BE2C (cell line): ENCODE measurements at regions not wholly inside any gene's neighbourhood (a gene's known extent, or its start where the extent isn't known, plus 50 kb on each side); places are given as distances from the start of the nearest gene placed in this dataset.

Source experiments
- DNase-seq: peaks from one replicate; pipeline ENCODE4 v3.0.0-alpha.2; 2020
- H3K27me3 ChIP-seq: fragments of 250-450 bp; sonication (Bioruptor Pico); 2 replicates; pipeline ENCODE4 v1.5.1; 2020; ENCODE audit warnings: mild to moderate bottlenecking
- H3K36me3 ChIP-seq: fragments of 250-450 bp; sonication (Bioruptor Pico); 2 replicates; pipeline ENCODE4 v1.5.1; 2020; ENCODE audit warnings: mild to moderate bottlenecking
- H3K4me1 ChIP-seq: fragments of 250-450 bp; sonication (Bioruptor Pico); 2 replicates; pipeline ENCODE4 v1.5.1; 2020
- H3K4me3 ChIP-seq: 2 replicates; pipeline ENCODE4 v1.5.1; 2011; ENCODE audit warnings: low read depth, low read length
- H3K9me3 ChIP-seq: fragments of 250-450 bp; sonication (Bioruptor Pico); 2 replicates; pipeline ENCODE4 v1.5.1; 2020
- CTCF ChIP-seq: IDR thresholded peaks from 2 replicates; pipeline ENCODE4 v1.5.1; 2012; ENCODE audit warnings: mild to moderate bottlenecking, low read depth, low read length

- no peak for DNase-seq
- no peaks in the 10 kb centered on the region for H3K9me3 ChIP-seq
- H3K27me3 ChIP-seq, result no peaks in the 10 kb centered on the region; the same call in 1 of the 2 replicates
These were observed 109.0 kb upstream of the HTR2A start for GRCh38 chr13:47005756-47006414.

GRCh38 chr13:47004540-47004939 lies 107.7 kb upstream of the HTR2A start:
- H3K27me3 ChIP-seq, result peaks cover 2% of the 10 kb centered on the region; the same call in 1 of the 2 replicates
- no peak for TF ChIP-seq CTCF
- no peaks in the 10 kb centered on the region for H3K36me3 ChIP-seq
- H3K4me3 ChIP-seq, result no peak overlapping the region
- H3K9me3 ChIP-seq, result no peaks in the 10 kb centered on the region
- no peak for DNase-seq
- H3K4me1 ChIP-seq, result no peaks in the 10 kb centered on the region

More at GRCh38 chr13:47005756-47006414, 109.0 kb upstream of the HTR2A start:
- Histone ChIP-seq H3K36me3 (no peaks in the 10 kb centered on the region), H3K4me3 (no peak overlapping the region), H3K4me1 (no peaks in the 10 kb centered on the region)
- TF ChIP-seq CTCF, result no peak

GRCh38 chr13:47004027-47004426 lies 107.2 kb upstream of the HTR2A start:
- peak; percentile 37 for TF ChIP-seq CTCF
- no peaks in the 10 kb centered on the region for H3K9me3 ChIP-seq
- H3K4me3 ChIP-seq, result no peak overlapping the region
- DNase-seq, result no peak
- peaks cover 7% of the 10 kb centered on the region; the same call in 1 of the 2 replicates for H3K27me3 ChIP-seq
- H3K36me3 ChIP-seq, result no peaks in the 10 kb centered on the region
- no peaks in the 10 kb centered on the region for H3K4me1 ChIP-seq

GRCh38 chr13:47000165-47000564 lies 103.3 kb upstream of the HTR2A start:
- Histone ChIP-seq H3K9me3 (no peaks in the 10 kb centered on the region), H3K27me3 (0 out of 2 replicates have a peak, but pooled peaks cover 7% of the 10 kb centered on the region), H3K4me3 (no peak overlapping the region), H3K36me3 (no peaks in the 10 kb centered on the region), H3K4me1 (no peaks in the 10 kb centered on the region)
- no peak for DNase-seq
- no peak for TF ChIP-seq CTCF

GRCh38 chr13:46996316-46997030 lies 99.6 kb upstream of the HTR2A start:
- Histone ChIP-seq H3K4me3 (no peak overlapping the region), H3K9me3 (no peaks in the 10 kb centered on the region), H3K36me3 (no peaks in the 10 kb centered on the region), H3K27me3 (0 out of 2 replicates have a peak, but pooled peaks cover 7% of the 10 kb centered on the region), H3K4me1 (no peaks in the 10 kb centered on the region)
- DNase-seq, result no peak
- TF ChIP-seq CTCF, result no peak

- Histone ChIP-seq H3K9me3 (no peaks in the 10 kb centered on the region), H3K36me3 (no peaks in the 10 kb centered on the region), H3K27me3 (0 out of 2 replicates have a peak, but pooled peaks cover 7% of the 10 kb centered on the region), H3K4me3 (no peak overlapping the region), H3K4me1 (no peaks in the 10 kb centered on the region)
- DNase-seq, result no peak
- no peak for TF ChIP-seq CTCF
These were observed 99.0 kb upstream of the HTR2A start for GRCh38 chr13:46995874-46996273.
